ENCODE measurements at regions not wholly inside any gene's neighbourhood (a gene's known extent, or its start where the extent isn't known, plus 50 kb on each side); places are given as distances from the start of the nearest gene placed in this dataset.

DNA sequence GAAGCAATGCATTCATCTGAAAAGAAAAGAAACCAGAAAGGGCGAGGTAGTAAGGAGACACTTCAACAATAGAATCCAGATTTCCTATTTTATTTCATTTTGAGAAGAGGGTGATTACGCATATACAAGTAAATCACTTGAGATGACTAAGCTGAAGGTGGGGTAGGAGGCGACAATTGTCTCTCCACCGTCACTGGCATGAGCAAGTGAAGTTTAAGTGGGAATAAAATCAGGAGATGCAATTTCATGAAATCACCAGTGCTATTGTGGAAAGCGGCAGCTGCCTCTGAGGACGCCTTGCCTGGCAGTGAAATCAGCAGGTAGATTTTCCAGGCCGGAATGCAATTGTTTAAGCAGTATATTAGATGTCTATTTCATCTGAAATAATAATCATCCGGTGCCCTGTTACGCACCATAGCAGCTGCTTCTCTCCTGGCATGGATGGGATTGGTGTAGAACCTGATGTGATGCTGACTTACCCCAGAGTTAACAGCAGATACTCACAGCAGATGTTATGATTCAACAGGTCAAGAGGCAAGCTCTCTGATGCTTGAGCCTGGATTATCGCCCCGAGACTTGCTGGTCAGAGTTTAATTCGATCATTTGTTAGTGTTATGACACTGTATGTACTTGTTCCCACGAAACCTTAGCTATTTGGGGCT lies 64.3 kb downstream of the RASL11A start:
- SMC1A ChIA-PET (ENCODE audit: uncharacterized antibody, unreplicated experiment) = interaction anchor here (0.6 to 0.7 kb wide), 3 partner anchors 50 to 1448 kb away, joined by 3 to 4 read pairs (median 3); no protein-coding TSS in a partner anchor
- no TSS peak for BruUV-seq (replicated peaks)
- Histone ChIP-seq H4K20me1 (ENCODE audit: control insufficient read depth, insufficient read depth) (no peaks in the 10 kb centered on the region), H2AFZ (ENCODE audit: control insufficient read depth, low read depth, low read length) (no peak overlapping the region), H3K4me1 (ENCODE audit: control insufficient read depth, insufficient read depth, low read length) (no peaks in the 10 kb centered on the region), H3K27ac (ENCODE audit: control insufficient read depth, insufficient read depth) (no peak overlapping the region), H3K27me3 (replicated peaks in 1 of 2; ENCODE audit: control insufficient read depth in 2 of 2, insufficient read depth in 2 of 2, low read length in 1 of 2) (peaks cover 0 to under 1% of the 10 kb centered on the region in 2 experiments; a peak in 1 of 4 replicates), H3K4me2 (ENCODE audit: control insufficient read depth, insufficient read depth) (no peak overlapping the region), H3K79me2 (ENCODE audit: control insufficient read depth, insufficient read depth, low read length) (no peaks in the 10 kb centered on the region), H3K9ac (ENCODE audit: control insufficient read depth, insufficient read depth, low read length) (no peak overlapping the region), H3K4me3 (no peak overlapping the region), H3K36me3 (ENCODE audit: control insufficient read depth in 2 of 2, insufficient read depth in 2 of 2, low read length in 1 of 2) (no peaks in the 10 kb centered on the region), H3K9me3 (replicated peaks; ENCODE audit: control insufficient read depth, insufficient read depth, low read length) (no peaks in the 10 kb centered on the region)
- ATAC-seq (no peak), DNase-seq (ENCODE audit: low read depth, low spot score) (no peak), FAIRE-seq (no peak)
- RAD21 ChIA-PET (ENCODE audit: unreplicated experiment) = no interaction called here
- in situ Hi-C loops (cut with MboI) (no loop called here), intact Hi-C loops (cut with micrococcal nuclease; ENCODE audit: unreplicated experiment) (no loop called here)
- no peak for TF ChIP-seq POLR2AphosphoS2 (IDR thresholded peaks at IDR 0.05; ENCODE audit: low read depth, low read length)
- TF ChIP-seq FOS (IDR thresholded peaks at IDR 0.05; ENCODE audit: borderline replicate concordance, extremely low read depth, insufficient read length) = no peak
- no peak for TF ChIP-seq CBX5 (IDR thresholded peaks at IDR 0.05; ENCODE audit: low read depth)
- no peak for TF ChIP-seq RELA (IDR thresholded peaks at IDR 0.05; ENCODE audit: borderline replicate concordance, partially characterized antibody)
- no peak for TF ChIP-seq BCL3 (IDR thresholded peaks at IDR 0.05; ENCODE audit: borderline replicate concordance, insufficient read depth, low read depth, low read length, poor library complexity, severe bottlenecking)
- no peak for TF ChIP-seq WRNIP1 (IDR thresholded peaks at IDR 0.05; ENCODE audit: borderline replicate concordance, low read depth, low read length)
- no peak for TF ChIP-seq DPF2 (IDR thresholded peaks at IDR 0.05)
- TF ChIP-seq RCOR1 (conservative IDR thresholded peaks at IDR 0.05; ENCODE audit: low read depth, low read length) = no peak
- no peak for TF ChIP-seq BCL11A (IDR thresholded peaks at IDR 0.05; ENCODE audit: low read depth, low read length)
- 51% methylated on average over 13 of the region's 13 CpGs for WGBS (ENCODE audit: insufficient coverage, insufficient replicate concordance, low lambda C conversion rate, missing lambda C conversion rate)
- CTCF ChIA-PET = interaction anchor here (0.6 to 2.3 kb wide), 4 partner anchors 27 to 649 kb away, joined by 3 to 6 read pairs (median 3); no protein-coding TSS in a partner anchor
- POLR2A ChIA-PET = no interaction called here
